ENCODE measurements at regions not wholly inside any gene's neighbourhood (a gene's known extent, or its start where the extent isn't known, plus 50 kb on each side); places are given as distances from the start of the nearest gene placed in this dataset.

DNA sequence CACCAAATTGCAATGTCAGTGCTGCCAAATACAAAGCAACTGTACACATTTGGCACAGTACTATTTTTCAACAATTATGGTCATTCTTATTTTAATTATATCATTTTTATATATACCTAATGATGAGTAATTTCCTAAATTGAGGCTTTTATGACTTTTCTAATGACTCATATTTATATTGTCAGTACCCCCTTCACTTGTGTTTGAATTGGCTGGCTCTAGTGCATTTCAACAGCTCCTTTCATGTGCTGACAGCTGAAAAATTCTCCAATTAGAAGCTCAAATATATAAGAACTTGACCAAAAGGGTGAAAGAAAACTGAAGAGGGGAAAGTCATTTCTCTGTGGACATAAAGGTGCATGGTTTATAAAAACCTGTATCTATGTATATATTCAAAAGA is 263.3 kb downstream of the SLITRK1 start:
- TF ChIP-seq, protein P1, sequence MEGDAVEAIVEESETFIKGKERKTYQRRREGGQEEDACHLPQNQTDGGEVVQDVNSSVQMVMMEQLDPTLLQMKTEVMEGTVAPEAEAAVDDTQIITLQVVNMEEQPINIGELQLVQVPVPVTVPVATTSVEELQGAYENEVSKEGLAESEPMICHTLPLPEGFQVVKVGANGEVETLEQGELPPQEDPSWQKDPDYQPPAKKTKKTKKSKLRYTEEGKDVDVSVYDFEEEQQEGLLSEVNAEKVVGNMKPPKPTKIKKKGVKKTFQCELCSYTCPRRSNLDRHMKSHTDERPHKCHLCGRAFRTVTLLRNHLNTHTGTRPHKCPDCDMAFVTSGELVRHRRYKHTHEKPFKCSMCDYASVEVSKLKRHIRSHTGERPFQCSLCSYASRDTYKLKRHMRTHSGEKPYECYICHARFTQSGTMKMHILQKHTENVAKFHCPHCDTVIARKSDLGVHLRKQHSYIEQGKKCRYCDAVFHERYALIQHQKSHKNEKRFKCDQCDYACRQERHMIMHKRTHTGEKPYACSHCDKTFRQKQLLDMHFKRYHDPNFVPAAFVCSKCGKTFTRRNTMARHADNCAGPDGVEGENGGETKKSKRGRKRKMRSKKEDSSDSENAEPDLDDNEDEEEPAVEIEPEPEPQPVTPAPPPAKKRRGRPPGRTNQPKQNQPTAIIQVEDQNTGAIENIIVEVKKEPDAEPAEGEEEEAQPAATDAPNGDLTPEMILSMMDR (IDR thresholded peaks at IDR 0.05): no peak
- TF ChIP-seq POLR2A (IDR thresholded peaks at IDR 0.05) (no peak), EP300 (IDR thresholded peaks at IDR 0.05) (no peak)

Data from gastroesophageal sphincter (tissue), 3 donors.